NOMO-1 (cell line): ENCODE measurements at regions not wholly inside any gene's neighbourhood (a gene's known extent, or its start where the extent isn't known, plus 50 kb on each side); places are given as distances from the start of the nearest gene placed in this dataset.

ENCODE experiments used
- DNase-seq, 2 experiments: peaks; one replicate each; lab custom pipeline; 2025; ENCODE audit not compliant: unreplicated experiment in 2 of 2; lab: John Stamatoyannopoulos, UW

GRCh38 chr18:24530630-24531111 lies 70.2 kb downstream of the HRH4 start:
- DNase-seq: peak; percentile 82 to 97

- no peak for DNase-seq
Observed at GRCh38 chr18:24534271-24534670, 73.8 kb downstream of the HRH4 start.

DNA sequence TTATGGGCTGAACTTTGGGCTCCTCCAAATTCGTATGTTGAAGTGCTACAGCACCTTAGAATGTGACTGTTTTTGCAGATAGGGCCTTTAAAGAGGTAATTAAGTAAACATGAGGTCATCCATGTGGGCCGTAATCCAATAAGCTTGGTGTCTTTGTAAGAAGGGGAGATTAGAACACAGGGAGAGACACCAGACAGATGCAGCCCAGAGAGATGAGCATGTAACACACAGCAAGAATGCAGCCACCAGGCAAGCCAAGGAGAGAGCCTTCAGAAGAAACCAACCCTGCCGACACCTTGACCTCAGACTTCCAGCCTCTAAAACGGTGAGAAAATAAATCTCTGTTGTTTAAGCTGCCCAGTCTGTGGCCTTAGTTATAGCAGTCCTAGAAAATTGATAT lies 74.3 kb downstream of the HRH4 start:
- no peak for DNase-seq

DNA sequence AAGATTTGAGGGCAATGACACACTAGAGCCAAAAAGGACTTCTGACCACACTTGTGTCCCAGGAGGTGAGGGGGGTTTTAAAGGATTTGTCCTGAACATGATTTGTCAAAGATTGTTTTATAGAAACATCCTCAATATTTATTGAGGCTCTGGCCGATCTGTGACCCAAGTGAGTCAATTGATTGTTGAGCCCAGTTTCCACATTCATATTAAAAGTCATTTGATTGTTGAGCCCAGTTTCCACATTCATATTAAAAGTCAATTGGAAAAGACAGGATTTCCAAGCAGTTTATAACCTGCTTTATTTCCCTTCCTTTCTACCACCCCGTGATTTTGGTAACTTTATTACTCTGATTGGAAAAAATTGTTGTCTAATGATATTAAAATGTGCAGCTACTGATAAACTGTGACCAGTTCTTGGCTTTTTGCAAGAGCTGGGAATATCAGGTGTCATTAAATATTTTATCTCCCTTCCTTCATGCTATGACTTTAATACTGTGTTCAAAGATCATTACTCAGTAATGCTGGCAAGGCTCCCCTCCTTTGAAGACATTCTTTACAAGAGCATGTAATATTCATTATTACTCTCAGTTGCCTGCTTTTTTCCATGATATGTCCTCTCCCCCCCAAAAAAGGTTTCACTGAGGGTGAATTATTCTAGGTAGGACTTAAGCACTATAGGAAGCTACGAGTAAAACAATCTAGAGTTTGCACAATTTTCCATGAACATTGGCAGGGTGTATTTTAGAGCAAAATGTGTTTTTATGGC lies 75.3 kb downstream of the HRH4 start:
- no peak for DNase-seq

- no peak for DNase-seq
Observed at GRCh38 chr18:24536326-24536725, 75.9 kb downstream of the HRH4 start.

- DNase-seq: no peak
Observed at GRCh38 chr18:24536834-24537233, 76.4 kb downstream of the HRH4 start.

DNA sequence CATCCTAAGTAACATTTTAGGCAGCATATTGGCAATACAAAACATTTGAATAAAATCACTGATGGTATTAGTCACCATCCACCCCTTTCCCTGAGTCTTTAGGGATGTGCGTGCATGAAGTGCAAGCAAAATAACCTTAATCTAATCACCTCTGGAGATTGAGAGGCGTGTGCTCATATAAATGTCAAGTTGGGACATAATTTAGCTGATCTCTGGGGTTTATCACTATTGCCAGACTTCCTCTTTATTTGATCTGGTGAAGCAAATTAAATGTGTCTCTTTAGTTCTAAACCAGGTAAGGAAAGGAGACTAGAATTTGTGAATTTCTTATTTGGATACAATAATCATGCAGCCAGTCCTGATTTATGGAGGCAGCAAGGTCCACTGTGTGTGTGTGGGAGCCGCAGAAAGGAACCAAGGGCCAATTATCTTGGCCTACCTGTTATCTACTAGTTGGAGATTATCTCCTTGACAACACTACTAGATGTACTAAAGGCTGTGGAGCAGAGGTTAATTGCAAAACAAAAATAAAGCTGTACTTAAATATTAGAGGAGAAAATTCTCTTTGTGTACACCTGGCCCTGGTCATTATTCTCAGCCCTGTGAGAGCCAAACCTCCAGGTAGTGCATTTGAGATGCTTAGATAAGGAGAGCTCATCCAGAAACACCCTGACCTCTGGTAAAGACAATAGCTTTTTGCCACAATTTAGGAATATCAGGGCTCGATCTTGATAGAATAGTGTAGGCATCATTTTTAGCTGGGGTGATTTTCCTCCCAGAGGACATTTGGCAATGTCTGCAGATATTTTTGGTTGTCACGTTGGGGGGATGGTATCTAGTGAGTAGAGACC lies 78.2 kb downstream of the HRH4 start:
- peak; percentile 64 to 79 for DNase-seq

DNA sequence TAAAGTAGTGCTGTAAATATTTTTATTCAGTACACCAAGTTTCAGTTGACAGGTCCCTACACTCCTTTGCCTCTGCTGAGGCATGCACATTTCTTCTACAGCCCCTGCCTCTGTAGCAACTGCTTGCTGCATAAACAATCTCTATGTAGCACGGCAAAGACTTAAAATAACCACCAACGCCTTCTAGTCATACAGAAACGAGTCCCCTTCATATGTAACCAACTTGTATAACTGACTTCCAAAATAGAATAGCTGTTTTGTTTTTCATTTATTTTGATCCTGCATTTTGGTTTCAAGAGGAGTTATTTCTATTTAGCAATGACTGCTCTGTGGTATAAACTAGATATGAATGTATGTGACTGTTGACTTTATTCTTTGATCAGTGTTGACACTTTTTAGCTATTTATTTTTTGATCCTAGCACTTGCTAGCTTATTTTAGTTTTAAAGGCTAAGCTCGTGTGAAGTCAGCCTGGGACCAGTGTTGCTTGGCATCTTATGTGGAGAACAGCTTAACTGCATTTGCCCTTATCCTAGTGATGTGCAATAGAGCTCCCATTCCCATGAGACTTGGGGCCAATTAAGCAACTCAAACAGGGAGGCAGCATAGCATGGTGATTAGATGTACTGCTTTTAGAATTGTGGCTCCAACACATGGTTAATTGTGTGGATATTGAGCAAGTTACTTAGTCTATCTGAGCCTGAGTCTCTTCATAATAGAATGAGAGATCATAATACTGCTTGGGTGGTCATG lies 79.6 kb downstream of the HRH4 start:
- DNase-seq: no peak

- no peak for DNase-seq
Observed at GRCh38 chr18:24540896-24541295, 80.5 kb downstream of the HRH4 start.

DNA sequence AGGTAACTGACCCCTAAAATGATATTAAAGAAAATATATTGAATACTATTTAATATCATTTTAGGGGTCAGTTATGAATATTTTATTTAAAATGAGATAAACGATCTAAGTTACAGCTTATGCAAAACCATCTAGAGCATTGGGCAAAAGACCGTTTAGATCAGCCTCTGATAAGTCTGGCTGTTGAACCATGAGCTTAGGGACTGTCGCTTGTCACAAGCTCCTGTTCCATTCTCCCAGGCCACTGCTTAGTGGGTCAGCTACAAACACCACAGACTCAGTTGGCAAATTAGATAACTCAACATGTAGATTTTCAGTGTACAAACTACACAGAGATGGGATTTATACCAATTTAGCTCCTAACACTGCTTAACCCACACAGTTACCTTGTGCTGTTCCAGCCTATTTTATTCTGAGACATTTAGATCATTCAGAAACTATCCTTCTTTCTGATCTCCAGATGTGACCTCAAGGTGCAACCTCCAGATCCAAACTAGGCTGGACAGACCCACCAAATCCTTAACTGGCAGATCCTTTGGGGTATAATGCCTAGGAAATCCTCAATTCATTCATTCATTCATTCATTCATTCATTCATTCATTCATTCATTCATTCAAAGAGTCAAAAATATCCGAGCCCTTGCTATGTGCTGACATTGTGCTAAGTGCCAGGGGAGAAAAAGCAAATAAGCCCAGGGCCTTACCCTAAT lies 82.8 kb downstream of the HRH4 start:
- no peak for DNase-seq

- peak in 1 of 2 experiments; percentile 30 for DNase-seq
Observed at GRCh38 chr18:24543795-24544498, 83.5 kb downstream of the HRH4 start.

DNA sequence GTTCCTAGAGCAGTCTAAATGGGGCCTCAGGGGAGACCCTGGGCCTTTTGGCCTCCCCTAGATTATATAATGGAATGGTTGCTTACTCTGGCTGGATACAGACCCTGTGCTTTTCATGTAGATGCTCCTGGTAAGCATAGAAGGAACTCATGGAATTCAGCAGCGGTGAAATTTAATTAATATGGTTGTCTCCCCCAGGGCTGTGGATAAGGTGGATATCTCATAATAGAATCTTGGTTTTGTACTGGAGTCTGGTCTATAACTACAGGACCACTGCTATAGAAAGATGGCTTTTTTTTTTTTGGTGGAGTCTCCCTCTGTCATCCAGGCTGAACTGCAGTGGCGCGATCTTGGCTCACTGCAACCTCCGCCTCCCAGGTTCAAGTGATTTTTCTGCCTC lies 84.5 kb downstream of the HRH4 start:
- DNase-seq: no peak

GRCh38 chr18:24545651-24546050 lies 85.2 kb downstream of the HRH4 start:
- no peak for DNase-seq

GRCh38 chr18:24546307-24546706 lies 85.9 kb downstream of the HRH4 start:
- peak in 1 of 2 experiments; percentile 48 for DNase-seq

DNA sequence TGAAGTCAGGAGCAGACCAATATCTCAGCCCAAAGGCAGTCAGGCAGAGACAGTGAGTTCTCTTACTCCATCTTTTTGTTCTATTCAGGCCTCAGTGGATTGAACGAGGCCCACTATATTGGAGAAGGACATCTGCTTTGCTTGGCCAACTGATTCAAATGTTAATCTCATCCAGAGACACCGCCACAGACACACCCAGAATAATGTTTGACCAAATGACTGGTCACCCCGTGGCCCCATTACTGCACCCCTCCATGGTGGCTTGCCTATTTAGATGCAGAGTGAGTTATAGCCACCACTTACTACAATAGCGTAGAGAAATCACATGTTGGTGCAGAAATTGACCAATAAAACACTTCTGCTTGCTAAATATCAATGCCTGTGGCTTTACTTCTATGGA lies 88.1 kb downstream of the HRH4 start:
- peak in 1 of 2 experiments; percentile 33 for DNase-seq

- no peak for DNase-seq
Observed at GRCh38 chr18:24552218-24552617, 91.8 kb downstream of the HRH4 start.

GRCh38 chr18:24553571-24554285 lies 93.3 kb downstream of the HRH4 start:
- DNase-seq: peak in 1 of 2 experiments; percentile 54

DNA sequence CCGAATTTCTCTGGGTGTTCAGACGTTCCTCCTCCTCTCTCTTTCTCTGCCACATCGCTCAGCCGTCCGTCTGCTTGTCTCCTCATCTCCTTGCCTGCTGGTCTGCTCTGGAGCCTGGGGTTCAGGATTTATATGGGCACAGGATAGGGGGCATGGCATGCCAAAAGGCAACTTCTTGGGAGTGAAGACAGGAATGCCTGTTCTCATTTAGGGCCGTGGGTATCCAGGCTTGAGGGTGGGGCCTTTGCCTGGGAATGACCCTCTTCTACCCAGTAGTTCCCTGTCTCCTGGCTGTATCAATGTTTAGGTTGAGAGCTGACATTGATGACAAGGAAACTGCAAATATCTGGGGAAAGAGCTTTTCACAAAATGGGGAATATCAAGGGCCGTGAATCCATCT lies 98.0 kb downstream of the HRH4 start:
- no peak for DNase-seq

DNA sequence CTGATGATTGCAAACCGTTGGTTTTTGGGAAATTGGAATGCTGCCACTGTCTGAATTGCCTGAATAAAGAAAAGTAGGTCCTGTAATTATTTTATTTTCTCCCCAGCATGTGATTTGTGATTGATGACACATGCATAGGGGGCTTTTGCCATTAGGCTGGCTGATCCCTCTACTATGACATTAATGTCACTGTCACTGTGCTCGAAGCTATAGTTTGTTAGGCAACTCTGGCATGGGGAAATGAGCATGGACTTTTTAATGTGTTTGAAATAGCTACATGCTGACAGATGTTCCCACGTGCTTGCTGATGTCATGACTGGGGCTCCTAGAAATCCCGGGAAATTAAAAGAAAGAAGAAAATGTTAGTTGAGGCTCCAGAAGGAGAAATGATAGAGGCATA lies 99.1 kb downstream of the HRH4 start:
- no peak for DNase-seq
